ENCODE measurements at regions not wholly inside any gene's neighbourhood (a gene's known extent, or its start where the extent isn't known, plus 50 kb on each side); places are given as distances from the start of the nearest gene placed in this dataset.

- TF ChIP-seq CTCF (IDR thresholded peaks at IDR 0.05; ENCODE audit: low read depth, low read length), result peak; percentile 80
- no peak for TF ChIP-seq EZH2phosphoT487 (IDR thresholded peaks at IDR 0.05; ENCODE audit: low read depth)
Measured at GRCh38 chr5:2038321-2039179, 155.8 kb upstream of the IRX4 start.

Measured in OCI-LY3 (cell line).